ENCODE measurements at regions not wholly inside any gene's neighbourhood (a gene's known extent, or its start where the extent isn't known, plus 50 kb on each side); places are given as distances from the start of the nearest gene placed in this dataset.

DNA sequence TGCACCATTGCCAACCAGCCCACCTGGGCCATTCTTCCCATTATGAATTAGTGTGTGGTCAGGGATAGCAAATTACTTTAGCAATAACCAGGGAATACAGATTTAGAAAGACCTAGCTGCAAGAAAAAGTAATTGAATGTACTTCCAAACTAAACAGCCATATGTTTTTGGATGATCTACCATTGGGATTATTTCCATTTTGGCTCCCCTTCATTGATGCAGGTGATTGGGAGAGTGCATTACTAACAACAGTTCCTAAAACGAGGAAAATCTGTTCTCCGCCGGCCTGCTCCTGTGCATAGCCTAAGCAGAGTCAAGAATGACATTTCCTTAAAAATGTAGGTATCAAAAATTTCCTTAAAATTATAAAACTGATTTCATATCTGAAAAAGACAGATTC is 58.5 kb downstream of the MAIP1 start:
- Histone ChIP-seq H3K4me3 (ENCODE audit: low read depth, low read length) (no peak overlapping the region), H3K9ac (ENCODE audit: low read depth, low read length) (no peak overlapping the region), H3K9me3 (ENCODE audit: control insufficient read depth, insufficient read depth, low read length) (peaks cover 2% of the 10 kb centered on the region; the same call in 1 of the 2 replicates), H3K4me1 (ENCODE audit: control insufficient read depth, insufficient read depth, low read length) (no peaks in the 10 kb centered on the region), H3K27me3 (ENCODE audit: control insufficient read depth, insufficient read depth, low read length) (no peaks in the 10 kb centered on the region), H3K36me3 (ENCODE audit: control insufficient read depth, insufficient read depth, low read length) (no peaks in the 10 kb centered on the region), H3K27ac (ENCODE audit: low read depth, low read length) (no peak overlapping the region)

DNA sequence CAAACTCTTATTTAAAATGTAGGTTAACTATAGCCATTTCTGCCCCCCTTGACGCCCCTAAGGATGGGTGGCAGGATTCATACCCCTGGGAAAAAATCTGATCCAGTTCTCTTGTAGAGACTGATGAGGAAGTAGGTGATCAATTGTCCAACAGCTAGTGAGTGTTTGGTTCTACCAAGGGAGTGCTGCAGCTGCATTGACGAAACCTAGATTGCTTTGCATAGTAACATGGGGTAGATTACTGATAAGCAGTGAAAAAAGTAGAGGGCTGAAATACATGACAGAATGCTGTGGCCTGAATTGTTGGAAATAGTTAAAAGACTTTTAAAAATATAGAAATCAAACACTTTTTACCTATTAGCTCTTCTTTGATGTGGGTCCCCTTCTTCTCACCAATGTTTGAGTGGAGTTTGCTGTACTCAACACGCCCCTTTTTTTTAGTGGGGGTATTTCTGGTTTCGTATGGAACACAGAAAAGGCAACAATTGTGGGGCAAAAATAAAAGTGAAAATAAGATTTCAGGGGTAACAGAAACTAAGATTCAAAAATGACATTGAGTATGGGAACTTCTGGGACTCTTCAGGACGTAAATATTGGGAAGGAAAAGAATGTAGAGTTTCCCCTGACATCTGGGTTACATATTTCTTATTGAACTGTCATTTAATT is 66.2 kb downstream of the MAIP1 start:
- no peaks in the 10 kb centered on the region for H3K4me1 ChIP-seq (ENCODE audit: control insufficient read depth, insufficient read depth, low read length)
- H3K27me3 ChIP-seq (ENCODE audit: control insufficient read depth, insufficient read depth, low read length), result no peaks in the 10 kb centered on the region
- H3K4me3 ChIP-seq (ENCODE audit: low read depth, low read length), result no peak overlapping the region
- no peak overlapping the region for H3K9ac ChIP-seq (ENCODE audit: low read depth, low read length)
- H3K27ac ChIP-seq (ENCODE audit: low read depth, low read length), result no peak overlapping the region
- no peaks in the 10 kb centered on the region for H3K36me3 ChIP-seq (ENCODE audit: control insufficient read depth, insufficient read depth, low read length)
- no peaks in the 10 kb centered on the region for H3K9me3 ChIP-seq (ENCODE audit: control insufficient read depth, insufficient read depth, low read length)

DNA sequence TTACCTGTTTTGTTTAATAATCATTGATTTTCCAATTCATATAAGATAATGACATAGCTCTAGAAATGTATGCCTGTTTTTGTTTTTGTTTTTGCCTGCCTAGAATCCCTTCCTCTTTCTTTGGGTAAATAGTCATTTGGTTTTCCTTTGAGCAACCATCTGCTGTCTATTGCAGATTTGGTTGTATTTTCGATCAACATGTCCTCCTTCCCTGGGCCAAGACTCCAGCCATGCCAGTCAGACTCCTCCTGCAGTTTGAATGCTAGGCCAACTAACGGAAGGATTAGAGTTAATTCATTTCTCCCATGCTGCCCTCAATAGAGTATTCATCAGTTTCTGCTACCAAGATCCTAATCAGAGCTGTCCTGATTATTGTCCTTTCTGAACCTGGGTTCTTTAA is 67.1 kb downstream of the MAIP1 start:
- H3K9ac ChIP-seq (ENCODE audit: low read depth, low read length), result no peak overlapping the region
- H3K36me3 ChIP-seq (ENCODE audit: control insufficient read depth, insufficient read depth, low read length), result no peaks in the 10 kb centered on the region
- no peaks in the 10 kb centered on the region for H3K9me3 ChIP-seq (ENCODE audit: control insufficient read depth, insufficient read depth, low read length)
- H3K27ac ChIP-seq (ENCODE audit: low read depth, low read length), result no peak overlapping the region
- H3K27me3 ChIP-seq (ENCODE audit: control insufficient read depth, insufficient read depth, low read length), result no peaks in the 10 kb centered on the region
- no peaks in the 10 kb centered on the region for H3K4me1 ChIP-seq (ENCODE audit: control insufficient read depth, insufficient read depth, low read length)
- H3K4me3 ChIP-seq (ENCODE audit: low read depth, low read length), result no peak overlapping the region

DNA sequence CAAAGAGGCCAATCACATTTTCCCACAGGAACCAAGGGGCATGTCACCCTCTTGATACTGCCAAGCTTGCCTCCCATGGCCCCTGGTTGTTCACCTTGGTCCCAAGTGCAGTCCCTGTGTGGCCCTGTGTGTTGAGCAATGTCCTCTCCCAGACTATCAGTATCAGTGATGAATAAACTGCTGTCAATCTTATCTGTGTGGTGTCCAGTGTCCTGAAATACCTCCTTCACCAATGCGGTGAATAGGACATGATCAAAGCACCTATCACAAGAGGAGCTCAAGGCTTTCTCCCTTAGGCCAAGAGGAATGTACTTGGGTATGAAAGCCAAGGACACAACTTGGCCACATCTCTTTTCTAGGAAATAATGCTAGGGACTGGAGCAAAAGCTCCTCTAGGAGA is 68.2 kb downstream of the MAIP1 start:
- Histone ChIP-seq H3K9me3 (ENCODE audit: control insufficient read depth, insufficient read depth, low read length) (no peaks in the 10 kb centered on the region), H3K27me3 (ENCODE audit: control insufficient read depth, insufficient read depth, low read length) (no peaks in the 10 kb centered on the region), H3K4me3 (ENCODE audit: low read depth, low read length) (no peak overlapping the region), H3K4me1 (ENCODE audit: control insufficient read depth, insufficient read depth, low read length) (no peaks in the 10 kb centered on the region), H3K9ac (ENCODE audit: low read depth, low read length) (no peak overlapping the region), H3K27ac (ENCODE audit: low read depth, low read length) (no peak overlapping the region), H3K36me3 (ENCODE audit: control insufficient read depth, insufficient read depth, low read length) (no peaks in the 10 kb centered on the region)

DNA sequence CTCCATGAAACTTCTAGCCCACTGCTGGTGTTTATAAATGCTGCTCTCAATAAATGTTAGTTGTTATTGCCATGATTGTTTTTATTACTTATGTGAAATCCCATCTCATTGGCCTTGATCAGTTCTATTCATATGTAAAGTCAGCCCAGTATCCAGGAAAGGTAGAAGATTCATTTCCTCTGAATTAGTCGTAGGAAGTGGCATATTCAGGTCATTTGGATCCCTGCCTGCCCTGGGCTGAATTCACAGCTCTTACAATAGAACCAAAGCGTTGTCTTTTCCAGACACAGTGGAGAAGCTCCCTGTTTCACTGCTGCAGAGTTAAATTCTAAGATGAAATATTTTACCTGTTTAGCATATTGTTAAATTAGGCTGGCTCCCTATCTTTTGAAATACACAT is 70.3 kb downstream of the MAIP1 start:
- no peaks in the 10 kb centered on the region for H3K36me3 ChIP-seq (ENCODE audit: control insufficient read depth, insufficient read depth, low read length)
- no peak overlapping the region for H3K4me3 ChIP-seq (ENCODE audit: low read depth, low read length)
- H3K9me3 ChIP-seq (ENCODE audit: control insufficient read depth, insufficient read depth, low read length), result no peaks in the 10 kb centered on the region
- H3K27me3 ChIP-seq (ENCODE audit: control insufficient read depth, insufficient read depth, low read length), result no peaks in the 10 kb centered on the region
- H3K27ac ChIP-seq (ENCODE audit: low read depth, low read length), result no peak overlapping the region
- H3K9ac ChIP-seq (ENCODE audit: low read depth, low read length), result no peak overlapping the region
- H3K4me1 ChIP-seq (ENCODE audit: control insufficient read depth, insufficient read depth, low read length), result no peaks in the 10 kb centered on the region

DNA sequence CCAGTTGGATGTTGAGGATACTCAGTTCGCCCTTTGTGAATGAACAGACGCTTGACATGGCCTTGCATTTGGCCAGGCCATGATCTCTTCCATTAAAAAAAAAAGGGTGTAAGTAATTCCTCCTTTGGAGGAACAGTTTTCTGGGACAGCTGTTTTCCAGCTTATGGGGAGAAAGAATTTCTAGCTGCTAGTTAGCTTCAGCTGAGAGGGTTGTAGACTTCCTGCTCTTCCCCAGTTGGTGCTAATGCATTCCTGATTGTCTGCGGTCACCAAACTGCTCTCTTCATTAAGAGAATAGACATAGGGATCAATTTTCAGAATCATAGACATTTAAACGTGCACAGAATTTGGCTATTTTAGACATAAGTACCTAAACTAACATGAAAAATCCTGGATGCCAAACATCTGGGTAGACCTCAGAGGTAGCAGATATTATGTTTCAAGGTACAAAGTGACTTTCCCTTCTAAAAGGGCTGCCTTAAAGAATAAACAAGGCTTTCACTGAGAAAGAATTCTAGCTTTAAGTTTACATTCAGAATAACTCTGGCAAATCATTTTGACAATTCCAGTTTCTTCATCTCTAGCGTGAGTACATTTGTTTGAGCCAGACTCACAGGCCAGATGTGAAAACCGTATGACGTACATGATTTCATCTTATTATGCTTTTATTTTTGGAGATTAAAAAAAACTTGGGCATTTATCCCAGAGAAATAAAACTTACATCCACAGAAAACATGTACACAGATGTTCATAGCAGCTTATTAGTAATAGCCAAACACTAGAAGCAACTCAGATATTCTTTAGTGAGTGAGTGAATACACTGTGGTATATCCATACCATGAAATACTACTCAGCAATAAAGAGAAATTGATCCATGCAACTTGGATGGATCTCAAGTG is 71.2 kb downstream of the MAIP1 start:
- Histone ChIP-seq H3K36me3 (ENCODE audit: control insufficient read depth, insufficient read depth, low read length) (no peaks in the 10 kb centered on the region), H3K4me1 (ENCODE audit: control insufficient read depth, insufficient read depth, low read length) (no peaks in the 10 kb centered on the region), H3K27me3 (ENCODE audit: control insufficient read depth, insufficient read depth, low read length) (no peaks in the 10 kb centered on the region), H3K4me3 (ENCODE audit: low read depth, low read length) (no peak overlapping the region), H3K27ac (ENCODE audit: low read depth, low read length) (no peak overlapping the region), H3K9me3 (ENCODE audit: control insufficient read depth, insufficient read depth, low read length) (no peaks in the 10 kb centered on the region), H3K9ac (ENCODE audit: low read depth, low read length) (no peak overlapping the region)

DNA sequence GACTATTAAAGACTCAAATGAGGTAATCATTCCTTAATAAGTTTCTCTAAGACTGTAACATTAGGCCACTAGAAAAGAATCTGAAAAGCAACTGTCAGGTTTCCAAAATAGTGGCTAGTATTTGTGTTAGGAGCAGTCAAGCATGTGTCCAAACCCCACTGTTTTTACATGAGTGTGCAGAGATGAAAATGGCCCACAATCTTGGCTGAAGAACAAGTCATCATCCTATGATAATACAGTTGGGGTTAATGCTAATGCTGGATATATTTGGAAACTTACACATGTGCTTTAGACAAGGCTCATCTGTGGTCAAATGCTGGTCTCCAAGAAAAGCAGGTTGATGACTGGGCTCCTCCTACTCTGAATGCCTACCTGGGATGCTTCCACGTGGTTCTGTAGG is 73.6 kb downstream of the MAIP1 start:
- no peaks in the 10 kb centered on the region for H3K36me3 ChIP-seq (ENCODE audit: control insufficient read depth, insufficient read depth, low read length)
- no peaks in the 10 kb centered on the region for H3K27me3 ChIP-seq (ENCODE audit: control insufficient read depth, insufficient read depth, low read length)
- H3K27ac ChIP-seq (ENCODE audit: low read depth, low read length), result no peak overlapping the region
- no peak overlapping the region for H3K9ac ChIP-seq (ENCODE audit: low read depth, low read length)
- no peak overlapping the region for H3K4me3 ChIP-seq (ENCODE audit: low read depth, low read length)
- no peaks in the 10 kb centered on the region for H3K4me1 ChIP-seq (ENCODE audit: control insufficient read depth, insufficient read depth, low read length)
- no peaks in the 10 kb centered on the region for H3K9me3 ChIP-seq (ENCODE audit: control insufficient read depth, insufficient read depth, low read length)

DNA sequence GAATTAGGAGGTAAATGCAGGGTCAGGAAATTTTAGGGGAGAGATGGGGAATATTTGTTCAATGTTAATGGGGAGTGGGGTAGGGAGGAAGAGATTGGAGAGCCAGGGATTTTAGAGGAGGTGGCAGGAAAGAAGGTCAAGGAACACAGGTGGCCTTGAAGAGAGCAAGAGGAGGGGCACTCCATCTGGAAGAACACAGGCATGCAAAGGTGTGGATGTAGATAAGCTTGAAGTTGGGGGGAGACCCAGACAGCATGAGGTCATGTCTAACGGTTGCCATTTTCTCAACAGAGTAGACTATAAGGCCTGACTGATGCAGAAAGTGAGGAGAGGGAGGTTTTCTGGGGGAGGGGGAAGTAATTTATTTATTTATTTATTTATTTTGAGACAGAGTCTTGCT is 77.5 kb downstream of the MAIP1 start:
- H3K27ac ChIP-seq (ENCODE audit: low read depth, low read length), result no peak overlapping the region

DNA sequence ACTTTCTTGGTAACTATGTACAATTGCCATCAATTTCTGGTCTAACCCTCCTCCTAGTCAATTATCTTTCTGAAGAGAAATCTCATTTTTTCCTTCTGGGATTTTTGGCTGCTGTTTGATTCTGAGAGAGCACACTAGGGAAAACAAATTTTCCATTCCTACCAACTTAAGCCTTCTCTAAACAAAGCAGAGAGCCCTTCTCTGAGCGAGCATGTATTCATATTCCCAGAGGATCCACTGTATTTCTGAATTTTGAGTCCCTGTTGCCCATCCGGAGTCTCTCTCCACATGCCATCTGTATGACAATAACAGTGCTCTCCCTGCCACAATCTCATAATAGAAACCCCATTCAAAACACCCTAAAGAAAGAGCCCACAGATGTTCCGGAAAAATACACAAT is 78.5 kb downstream of the MAIP1 start:
- Histone ChIP-seq H3K36me3 (ENCODE audit: control insufficient read depth, insufficient read depth, low read length) (no peaks in the 10 kb centered on the region), H3K4me3 (ENCODE audit: low read depth, low read length) (no peak overlapping the region), H3K4me1 (ENCODE audit: control insufficient read depth, insufficient read depth, low read length) (no peaks in the 10 kb centered on the region), H3K27me3 (ENCODE audit: control insufficient read depth, insufficient read depth, low read length) (no peaks in the 10 kb centered on the region), H3K27ac (ENCODE audit: low read depth, low read length) (no peak overlapping the region), H3K9ac (ENCODE audit: low read depth, low read length) (no peak overlapping the region), H3K9me3 (ENCODE audit: control insufficient read depth, insufficient read depth, low read length) (no peaks in the 10 kb centered on the region)

More for the DNA sequence above, 77.5 kb downstream of the MAIP1 start:
- no peaks in the 10 kb centered on the region for H3K4me1 ChIP-seq (ENCODE audit: control insufficient read depth, insufficient read depth, low read length)
- no peaks in the 10 kb centered on the region for H3K36me3 ChIP-seq (ENCODE audit: control insufficient read depth, insufficient read depth, low read length)
- no peak overlapping the region for H3K9ac ChIP-seq (ENCODE audit: low read depth, low read length)
- H3K9me3 ChIP-seq (ENCODE audit: control insufficient read depth, insufficient read depth, low read length), result no peaks in the 10 kb centered on the region
- H3K4me3 ChIP-seq (ENCODE audit: low read depth, low read length), result no peak overlapping the region
- no peaks in the 10 kb centered on the region for H3K27me3 ChIP-seq (ENCODE audit: control insufficient read depth, insufficient read depth, low read length)

DNA sequence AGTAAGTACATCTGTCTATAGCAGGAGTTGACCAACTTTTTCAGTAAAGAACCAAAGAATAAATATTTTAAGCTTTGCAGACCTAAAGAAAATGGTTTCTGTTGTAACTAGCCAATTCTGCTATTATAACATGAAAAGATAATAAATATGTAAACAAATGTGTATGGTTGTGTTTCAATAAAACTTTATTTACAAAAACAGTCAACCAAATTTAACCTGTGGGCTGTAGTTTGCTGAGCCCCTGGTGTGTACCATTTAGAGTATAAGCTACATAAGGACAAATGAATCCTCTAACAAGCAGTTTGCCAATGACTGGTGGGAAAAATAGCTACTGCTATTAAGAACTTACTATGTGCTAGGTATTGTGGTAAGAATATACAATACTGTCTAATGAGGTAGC is 79.4 kb downstream of the MAIP1 start:
- Histone ChIP-seq H3K36me3 (ENCODE audit: control insufficient read depth, insufficient read depth, low read length) (no peaks in the 10 kb centered on the region), H3K9me3 (ENCODE audit: control insufficient read depth, insufficient read depth, low read length) (no peaks in the 10 kb centered on the region), H3K4me1 (ENCODE audit: control insufficient read depth, insufficient read depth, low read length) (peaks cover 5% of the 10 kb centered on the region; the same call in 1 of the 2 replicates), H3K27me3 (ENCODE audit: control insufficient read depth, insufficient read depth, low read length) (no peaks in the 10 kb centered on the region), H3K9ac (ENCODE audit: low read depth, low read length) (no peak overlapping the region), H3K27ac (ENCODE audit: low read depth, low read length) (no peak overlapping the region), H3K4me3 (ENCODE audit: low read depth, low read length) (no peak overlapping the region)

Measured in HUES48 (cell line).